ENCODE measurements at regions not wholly inside any gene's neighbourhood (a gene's known extent, or its start where the extent isn't known, plus 50 kb on each side); places are given as distances from the start of the nearest gene placed in this dataset.

GRCh38 chr2:5042666-5043440 is 649.3 kb upstream of the SOX11 start:
- DNase-seq: no peak

DNA sequence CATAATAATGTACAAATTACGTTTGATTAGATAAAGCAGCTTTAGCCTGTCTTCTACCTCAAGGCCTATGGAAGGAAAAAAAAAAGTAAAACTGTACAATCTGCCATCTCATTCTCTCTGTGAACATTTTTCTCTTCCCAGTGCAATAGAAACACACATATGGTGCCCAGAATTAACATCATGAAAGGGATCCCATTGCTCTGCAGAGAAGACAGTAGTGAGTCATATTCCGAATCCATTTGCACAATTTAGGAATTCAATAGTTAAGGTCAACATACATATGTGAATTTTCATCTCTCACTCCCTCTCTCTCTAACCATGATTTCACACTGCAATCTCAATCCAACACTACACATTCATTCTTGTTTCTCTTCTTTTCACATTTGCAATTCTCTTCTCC is 640.9 kb upstream of the SOX11 start:
- no peak for DNase-seq

DNA sequence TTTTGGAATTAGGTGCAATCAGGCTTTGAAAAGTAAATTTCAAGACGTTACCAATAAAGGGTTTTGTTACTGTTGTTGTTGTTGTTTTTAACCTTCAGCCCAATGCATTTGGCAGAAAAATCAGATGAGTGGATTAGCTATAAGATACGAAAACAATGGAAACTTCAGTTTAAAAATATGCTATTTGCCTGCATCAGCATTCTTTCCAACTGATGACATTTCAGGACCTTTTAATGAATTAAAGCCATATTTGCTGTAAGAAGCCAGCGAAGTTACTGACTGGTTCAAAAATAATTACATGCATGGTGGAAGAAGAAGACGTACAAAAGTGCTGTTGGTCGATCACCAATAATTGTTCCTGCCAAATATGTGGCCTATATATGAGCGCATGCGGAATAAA is 639.3 kb upstream of the SOX11 start:
- no peak for DNase-seq

- DNase-seq: no peak
These were observed 634.3 kb upstream of the SOX11 start for GRCh38 chr2:5057891-5058351.

DNA sequence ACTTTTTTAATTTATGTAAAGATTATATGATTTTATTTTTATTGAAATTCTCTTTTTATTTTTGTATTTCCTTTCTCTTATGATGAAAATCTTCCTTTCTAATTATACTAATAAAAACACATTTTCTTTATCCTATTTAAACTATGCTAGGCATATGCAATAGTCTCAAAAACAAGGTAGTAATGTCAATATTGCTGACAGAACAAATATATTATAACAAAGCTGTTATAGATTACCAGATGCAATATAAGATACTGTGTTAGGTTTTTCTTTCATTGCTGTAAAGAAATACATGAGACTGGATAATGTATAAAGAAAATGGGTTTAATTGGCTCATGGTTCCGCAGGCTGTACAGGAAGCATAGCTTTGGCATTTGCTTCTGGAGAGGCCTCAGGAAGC is 631.2 kb upstream of the SOX11 start:
- no peak for DNase-seq

GRCh38 chr2:5064687-5065086 is 627.5 kb upstream of the SOX11 start:
- DNase-seq: no peak

- DNase-seq: no peak
These were observed 624.4 kb upstream of the SOX11 start for GRCh38 chr2:5067816-5068215.

- no peak for DNase-seq
These were observed 621.9 kb upstream of the SOX11 start for GRCh38 chr2:5070257-5070656.

DNA sequence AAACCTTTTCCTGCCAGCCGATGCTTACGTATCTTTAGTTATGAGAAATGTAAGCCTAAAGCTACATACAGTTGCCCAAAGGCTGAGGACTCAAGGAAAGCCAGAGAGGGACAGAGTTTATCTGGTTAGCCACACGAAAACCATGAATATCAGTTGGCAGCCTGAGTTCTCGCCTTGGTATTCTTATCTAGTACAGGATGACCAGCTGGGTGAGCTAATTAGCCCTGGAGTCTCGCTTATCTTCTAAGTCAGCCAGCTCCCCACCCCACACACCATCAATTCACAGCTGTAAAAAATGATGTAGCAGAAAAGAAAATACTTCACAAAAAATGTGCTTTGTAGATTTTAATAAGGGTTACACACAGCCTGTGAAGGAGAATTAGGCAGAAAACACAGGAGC is 617.5 kb upstream of the SOX11 start:
- no peak for DNase-seq

DNA sequence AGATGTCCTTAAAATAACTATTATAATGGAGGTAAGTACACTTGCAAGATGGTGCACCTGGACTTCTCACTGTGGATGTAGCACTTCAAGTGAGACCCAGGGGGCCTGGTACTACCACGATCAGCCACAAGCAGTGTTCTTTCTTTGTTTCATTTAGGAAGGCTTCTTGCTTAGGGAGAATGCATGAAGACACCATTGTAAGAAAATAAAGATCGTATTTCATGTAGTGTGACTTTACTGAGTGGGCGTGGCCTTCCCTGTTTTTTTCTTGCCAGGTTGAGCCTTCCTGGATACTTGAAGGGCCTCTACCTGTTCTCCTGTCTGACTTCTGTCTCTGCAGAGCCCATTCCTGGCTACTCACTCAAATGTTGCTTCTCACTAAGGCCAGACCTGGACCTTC is 615.6 kb upstream of the SOX11 start:
- no peak for DNase-seq

DNA sequence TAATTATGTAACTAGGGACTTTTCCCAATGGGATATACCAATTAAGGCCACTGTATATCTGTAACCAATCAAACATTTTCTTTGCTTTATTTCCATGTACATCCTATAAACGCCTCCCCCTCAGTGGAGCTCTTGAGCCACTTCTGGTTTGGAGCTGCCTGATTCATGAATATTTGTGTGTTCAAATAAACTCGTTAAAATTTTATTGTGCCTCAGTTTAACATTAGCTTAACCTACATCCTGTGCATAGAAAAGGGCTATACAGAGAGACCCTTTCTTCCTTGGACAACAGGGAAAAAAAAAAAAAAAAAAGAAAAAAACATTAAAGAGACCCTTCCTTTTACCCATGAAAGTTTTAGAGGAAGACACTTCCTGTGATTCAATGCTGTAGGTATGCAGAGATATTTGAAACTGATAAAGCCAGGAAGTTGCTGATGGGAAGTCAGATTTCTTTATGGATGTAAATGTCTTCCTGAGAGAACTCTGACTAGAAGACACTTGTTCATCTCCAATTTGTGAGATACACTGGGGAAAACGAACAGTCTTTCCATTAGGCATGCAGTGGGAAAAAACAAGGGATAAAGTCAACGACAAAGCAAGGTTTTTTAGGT is 614.6 kb upstream of the SOX11 start:
- no peak for DNase-seq

- DNase-seq: no peak
These were observed 608.8 kb upstream of the SOX11 start for GRCh38 chr2:5083402-5083801.

DNA sequence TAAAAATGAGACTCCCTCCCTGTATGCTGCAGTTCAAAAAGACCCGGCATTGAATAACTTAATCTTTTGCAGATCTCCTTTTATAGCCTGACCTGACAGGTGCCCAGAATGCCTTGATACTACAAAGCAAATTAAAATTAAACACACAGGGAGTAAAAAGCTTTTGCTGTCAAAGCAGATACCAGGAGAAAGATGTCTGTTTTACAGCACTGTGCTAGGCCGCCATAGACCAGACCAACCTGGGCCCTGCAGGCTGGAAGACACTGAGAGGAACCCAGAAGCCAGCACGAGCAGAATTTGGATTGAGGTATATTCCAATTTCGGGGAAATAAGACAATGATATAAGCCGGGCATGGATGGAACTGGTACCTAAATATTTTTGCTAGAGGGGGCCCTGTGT is 602.8 kb upstream of the SOX11 start:
- no peak for DNase-seq

DNA sequence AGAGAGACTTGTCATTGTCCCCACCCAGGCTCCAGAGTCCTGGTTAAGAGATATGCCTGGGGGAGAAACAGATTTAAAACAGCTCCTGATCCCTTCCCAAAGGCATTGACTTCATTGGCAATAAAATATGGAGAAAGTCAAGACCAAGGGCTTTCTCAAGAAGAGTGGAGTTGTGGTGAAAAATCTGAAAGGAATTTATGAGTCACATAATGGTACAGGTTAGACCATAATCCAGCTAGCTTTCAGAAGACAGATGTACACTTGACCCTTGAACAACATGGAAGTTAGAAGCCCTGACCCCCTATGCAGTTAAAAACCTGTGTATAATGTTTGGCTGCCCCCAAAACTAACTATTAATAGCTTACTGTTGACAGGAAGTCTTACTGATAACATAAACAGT is 599.1 kb upstream of the SOX11 start:
- no peak for DNase-seq

GRCh38 chr2:5093518-5093917 is 598.7 kb upstream of the SOX11 start:
- DNase-seq: no peak

- DNase-seq: no peak
These were observed 598.0 kb upstream of the SOX11 start for GRCh38 chr2:5094192-5094591.

- no peak for DNase-seq
These were observed 593.9 kb upstream of the SOX11 start for GRCh38 chr2:5098286-5098685.

DNA sequence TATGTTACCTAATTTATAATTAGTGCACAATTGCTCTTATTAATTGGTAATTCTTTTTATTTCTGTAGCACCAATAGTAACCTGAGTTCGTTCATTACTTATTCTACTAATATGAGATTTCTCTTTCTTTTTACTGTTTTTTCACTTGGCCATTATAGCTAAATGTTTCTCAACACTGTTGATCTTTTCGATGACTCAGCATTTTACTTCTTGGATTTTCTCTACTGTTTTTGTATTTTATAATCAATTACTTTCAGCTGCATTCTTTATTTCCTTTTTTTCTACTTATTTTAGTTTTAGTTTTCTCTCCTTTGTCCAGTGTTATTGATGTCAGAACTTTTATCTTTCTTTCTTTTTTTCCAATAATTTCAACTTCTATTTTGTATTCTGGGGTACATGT is 589.4 kb upstream of the SOX11 start:
- DNase-seq: no peak

- DNase-seq: no peak
These were observed 580.6 kb upstream of the SOX11 start for GRCh38 chr2:5111581-5111980.

- no peak for DNase-seq
These were observed 573.1 kb upstream of the SOX11 start for GRCh38 chr2:5119046-5119445.

- DNase-seq: no peak
These were observed 571.1 kb upstream of the SOX11 start for GRCh38 chr2:5121121-5121520.

- DNase-seq: no peak
These were observed 570.5 kb upstream of the SOX11 start for GRCh38 chr2:5121642-5122041.

- DNase-seq: no peak
These were observed 568.5 kb upstream of the SOX11 start for GRCh38 chr2:5123582-5124196.

All from hypothalamus (tissue), 51 donors.